Adrenal gland (tissue), 9 donors: ENCODE measurements at regions not wholly inside any gene's neighbourhood (a gene's known extent, or its start where the extent isn't known, plus 50 kb on each side); places are given as distances from the start of the nearest gene placed in this dataset.

Source experiments
- DNase-seq, 7 donors: peaks; one replicate each; pipeline ENCODE4 v3.0.0-alpha.2; 2019 to 2020
- H3K27ac ChIP-seq, 5 donors: fragments of 200-600 bp; sonication (generic) in 4 of 5; 1 replicate in 3 of 5; 2 replicates in 2 of 5; pipeline versions ENCODE4 v1.5.1 to v1.8.0; 2016 to 2020; ENCODE audit warnings: mild to moderate bottlenecking in 1 of 5
- H3K27me3 ChIP-seq: fragments of 200-600 bp; 2 replicates; pipeline ENCODE4 v1.8.0; 2021
- H3K36me3 ChIP-seq, 2 donors: fragments of 200-600 bp; replicated peaks in 1 of 2; 1 replicate in 1 of 2; 2 replicates in 1 of 2; pipeline versions ENCODE4 v1.5.1 to v1.8.0; 2018 to 2022
- H3K4me1 ChIP-seq, 2 donors: fragments of 200-600 bp; replicated peaks in 1 of 2; 1 replicate in 1 of 2; 2 replicates in 1 of 2; pipeline versions ENCODE4 v1.5.1 to v1.8.0; 2018 to 2021
- H3K4me3 ChIP-seq, 4 donors: fragments of 200-600 bp; sonication (generic) in 3 of 4; one replicate each; pipeline ENCODE4 v1.5.1; 2016 to 2018
- H3K9me3 ChIP-seq, 3 donors: fragments of 200-600 bp; sonication (generic) in 1 of 3; replicated peaks in 1 of 3; 1 replicate in 2 of 3; 2 replicates in 1 of 3; pipeline versions ENCODE4 v1.5.1 to v1.8.0; 2016 to 2021
- POLR2A ChIP-seq, 2 donors: fragments of 450-650 bp; IDR thresholded peaks; one replicate each; pipeline ENCODE4 v1.6.1; 2017; ENCODE audit warnings: antibody characterized with exemption in 2 of 2, mild to moderate bottlenecking in 2 of 2, moderate library complexity in 1 of 2
- WGBS, 4 donors: extraction: QIAGEN DNeasy Blood & Tissue Kit in 2 of 4; methylation state at CpG; one replicate each; pipeline versions ENCODE4 v1.1.5 to v1.1.7; 2013 to 2017; 5-methylcytosine and 5-hydroxymethylcytosine counted together
- intact Hi-C, 2 donors: fragments of 100-400 bp; cut with DNase I; formaldehyde crosslinking; loops; one replicate each; pipeline versions ENCODE4 v1.14.1 to v1.15.0; 2022 to 2023
- TF ChIP-seq, protein P1 (sequence below), 6 experiments: fragments of 450-650 bp in 4 of 6; fragments of 200-600 bp in 2 of 6; sonication (generic) in 1 of 6; IDR thresholded peaks; 1 replicate in 5 of 6; 2 replicates in 1 of 6; pipeline versions ENCODE4 v1.5.1 to v1.8.0; 2016 to 2021; ENCODE audit warnings: antibody characterized with exemption in 6 of 6, mild to moderate bottlenecking in 2 of 6, moderate library complexity in 1 of 6
- donor health status: healthy with polysubstance abuse.
- donor health status: Bipolar disorder and iron deficiency.
- donor health status: DM: yes; HTN: yes; CAD: no.
- donor health status: DM: no; HTN: no; CAD: no.
- donor health status: DM: no; HTN: no; CAD: no.

DNA sequence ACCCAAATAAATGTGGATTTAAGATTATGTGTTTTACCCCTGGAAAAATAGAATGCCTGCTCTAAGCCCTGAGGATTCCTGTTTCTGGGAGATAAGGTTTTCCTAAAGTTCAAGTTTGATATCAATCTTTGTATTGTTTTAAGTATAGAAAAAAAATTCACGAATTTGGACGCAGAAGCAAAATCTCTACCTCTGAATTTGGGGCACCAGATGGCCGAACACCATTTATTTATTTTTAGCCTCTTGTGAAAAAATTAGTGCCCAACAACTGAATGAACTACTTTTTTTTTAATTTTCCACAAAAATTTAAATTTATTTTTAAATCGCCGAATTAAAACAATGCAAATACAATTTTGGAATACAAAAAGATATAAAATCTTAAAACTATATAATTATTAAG, 128.1 kb upstream of the SP4 start:
- H3K27ac ChIP-seq, result no peak overlapping the region
- no peaks in the 10 kb centered on the region for H3K36me3 ChIP-seq
- no peaks in the 10 kb centered on the region for H3K27me3 ChIP-seq
- H3K4me3 ChIP-seq, result no peak overlapping the region
- H3K4me1 ChIP-seq, result no peaks in the 10 kb centered on the region
- intact Hi-C loops, result no loop called here
- WGBS, 4 donors, result 87 to 92% (median 91%) methylated on average over 5 of the region's 5 CpGs
- TF ChIP-seq, protein P1, sequence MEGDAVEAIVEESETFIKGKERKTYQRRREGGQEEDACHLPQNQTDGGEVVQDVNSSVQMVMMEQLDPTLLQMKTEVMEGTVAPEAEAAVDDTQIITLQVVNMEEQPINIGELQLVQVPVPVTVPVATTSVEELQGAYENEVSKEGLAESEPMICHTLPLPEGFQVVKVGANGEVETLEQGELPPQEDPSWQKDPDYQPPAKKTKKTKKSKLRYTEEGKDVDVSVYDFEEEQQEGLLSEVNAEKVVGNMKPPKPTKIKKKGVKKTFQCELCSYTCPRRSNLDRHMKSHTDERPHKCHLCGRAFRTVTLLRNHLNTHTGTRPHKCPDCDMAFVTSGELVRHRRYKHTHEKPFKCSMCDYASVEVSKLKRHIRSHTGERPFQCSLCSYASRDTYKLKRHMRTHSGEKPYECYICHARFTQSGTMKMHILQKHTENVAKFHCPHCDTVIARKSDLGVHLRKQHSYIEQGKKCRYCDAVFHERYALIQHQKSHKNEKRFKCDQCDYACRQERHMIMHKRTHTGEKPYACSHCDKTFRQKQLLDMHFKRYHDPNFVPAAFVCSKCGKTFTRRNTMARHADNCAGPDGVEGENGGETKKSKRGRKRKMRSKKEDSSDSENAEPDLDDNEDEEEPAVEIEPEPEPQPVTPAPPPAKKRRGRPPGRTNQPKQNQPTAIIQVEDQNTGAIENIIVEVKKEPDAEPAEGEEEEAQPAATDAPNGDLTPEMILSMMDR (IDR thresholded peaks at IDR 0.05), result no peak
- TF ChIP-seq POLR2A (IDR thresholded peaks at IDR 0.05), result no peak
- no peaks in the 10 kb centered on the region for H3K9me3 ChIP-seq
- no peak for DNase-seq

DNA sequence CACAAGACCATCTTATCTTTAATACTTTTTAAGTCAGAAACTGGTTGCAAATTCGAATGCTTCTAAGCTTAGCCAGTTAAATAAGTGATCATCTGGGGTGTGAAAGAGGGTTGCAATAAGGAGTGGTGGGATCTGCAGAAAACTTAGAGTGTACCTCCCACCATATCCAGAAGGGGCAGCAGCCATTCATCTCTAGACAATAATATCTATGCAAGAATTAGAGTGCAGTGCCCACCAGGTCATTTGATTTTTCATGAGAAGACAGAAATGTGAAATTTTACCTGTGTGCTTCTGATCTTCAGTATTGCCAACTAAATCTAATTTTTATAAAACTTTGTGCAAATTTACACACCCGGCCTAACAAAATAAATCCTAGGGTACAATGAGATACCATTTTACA, 127.2 kb upstream of the SP4 start:
- H3K27me3 ChIP-seq, result no peaks in the 10 kb centered on the region
- no peaks in the 10 kb centered on the region for H3K9me3 ChIP-seq
- TF ChIP-seq POLR2A (IDR thresholded peaks at IDR 0.05), result no peak
- TF ChIP-seq, protein P1 (IDR thresholded peaks at IDR 0.05), result no peak
- H3K36me3 ChIP-seq, result no peaks in the 10 kb centered on the region
- no peak for DNase-seq
- intact Hi-C loops, result no loop called here
- H3K4me1 ChIP-seq, result no peaks in the 10 kb centered on the region
- WGBS, 4 donors, result 62 to 78% (median 69%) methylated on average over 2 of the region's 2 CpGs
- no peak overlapping the region for H3K27ac ChIP-seq
- H3K4me3 ChIP-seq, result no peak overlapping the region

DNA sequence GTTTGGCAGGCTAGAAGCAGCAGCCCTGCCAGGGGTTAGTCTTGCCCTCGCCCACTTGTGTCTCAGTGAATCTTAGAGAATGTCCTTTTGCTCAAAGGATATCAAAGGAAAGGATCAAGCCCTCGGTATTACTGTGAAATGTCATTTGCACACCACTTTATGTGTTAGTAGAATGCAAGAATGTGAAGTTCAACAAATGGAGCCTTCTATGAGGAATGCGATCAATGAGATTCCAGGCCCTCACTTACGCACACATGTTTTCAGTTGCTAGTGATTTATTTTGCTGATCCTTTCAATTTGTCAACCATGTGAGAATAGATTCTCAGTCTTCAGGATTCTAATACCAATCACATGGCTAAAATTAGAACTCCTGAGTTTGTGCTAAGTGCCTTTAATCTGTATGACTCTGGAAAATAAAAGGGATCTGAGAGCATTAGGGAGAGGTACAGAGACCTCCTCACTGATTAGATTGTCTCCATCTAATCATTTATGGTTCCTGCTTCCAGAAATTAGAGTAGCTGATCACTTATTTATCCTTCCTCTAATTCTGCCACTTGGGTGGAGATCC, 123.0 kb upstream of the SP4 start:
- no peak overlapping the region for H3K27ac ChIP-seq
- intact Hi-C loops, result no loop called here
- H3K4me1 ChIP-seq, result no peaks in the 10 kb centered on the region
- no peaks in the 10 kb centered on the region for H3K36me3 ChIP-seq
- no peak overlapping the region for H3K4me3 ChIP-seq
- DNase-seq, result no peak
- H3K27me3 ChIP-seq, result no peaks in the 10 kb centered on the region
- no peaks in the 10 kb centered on the region for H3K9me3 ChIP-seq
- WGBS, 4 donors, result 71 to 77% (median 73%) methylated on average over 4 of the region's 4 CpGs
- TF ChIP-seq, protein P1 (IDR thresholded peaks at IDR 0.05), result no peak
- no peak for TF ChIP-seq POLR2A (IDR thresholded peaks at IDR 0.05)

DNA sequence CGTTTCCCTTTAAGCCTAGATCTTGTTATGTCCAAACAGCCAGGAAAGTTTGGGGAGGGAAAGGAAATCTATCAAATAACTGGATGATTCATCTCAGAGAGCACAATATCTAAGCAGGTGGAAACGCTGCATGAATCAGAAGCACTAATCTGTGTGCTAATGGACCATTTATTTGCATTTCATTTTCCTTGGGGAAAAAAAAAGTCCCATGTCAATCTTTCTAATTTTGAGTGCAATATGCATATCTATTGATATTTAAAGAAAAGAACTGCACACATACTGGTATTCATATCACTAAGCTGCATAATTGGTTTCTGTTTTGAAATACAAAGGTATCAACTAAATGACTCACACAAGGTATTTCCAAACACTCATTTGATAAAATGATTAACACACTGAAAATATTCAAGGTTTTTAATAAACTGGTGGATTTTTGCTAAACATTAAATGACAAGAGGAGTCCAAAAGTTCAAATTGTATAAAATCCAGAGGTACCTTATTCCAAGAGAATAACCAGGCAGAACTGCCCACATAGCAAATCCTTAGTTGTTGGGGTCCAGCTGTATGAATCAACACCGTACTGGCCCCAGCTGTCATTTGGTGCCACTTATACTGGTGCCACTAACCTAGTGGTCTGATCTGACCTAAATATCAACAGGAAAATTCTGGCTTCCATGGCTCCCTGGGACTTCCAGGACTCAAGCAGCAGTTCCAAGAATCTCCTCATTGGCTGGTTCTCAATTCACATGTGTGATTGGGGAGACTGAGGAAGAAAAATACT, 122.2 kb upstream of the SP4 start:
- Histone ChIP-seq H3K27ac (no peak overlapping the region), H3K9me3 (no peaks in the 10 kb centered on the region), H3K27me3 (no peaks in the 10 kb centered on the region), H3K36me3 (no peaks in the 10 kb centered on the region), H3K4me3 (no peak overlapping the region), H3K4me1 (no peaks in the 10 kb centered on the region)
- TF ChIP-seq POLR2A (IDR thresholded peaks at IDR 0.05), result no peak
- TF ChIP-seq, protein P1 (IDR thresholded peaks at IDR 0.05), result no peak
- WGBS, 4 donors, result 45 to 53% (median 52%) methylated on average over 3 of the region's 3 CpGs
- no peak for DNase-seq
- intact Hi-C loops, result no loop called here
